H9 (cell line): ENCODE measurements at regions not wholly inside any gene's neighbourhood (a gene's known extent, or its start where the extent isn't known, plus 50 kb on each side); places are given as distances from the start of the nearest gene placed in this dataset.

ENCODE experiments used
- DNase-seq: peaks from one replicate; pipeline ENCODE4 v3.0.0-alpha.2; 2017
- H2AFZ ChIP-seq: one replicate; pipeline ENCODE4 v1.6.1; 2013; ENCODE audit warnings: mild to moderate bottlenecking, low read length, control low read depth, moderate library complexity
- H2AK5ac ChIP-seq: 2 replicates; pipeline ENCODE4 v1.6.1; 2013; ENCODE audit warnings: low read length, control low read depth, mixed read lengths; ENCODE audit not compliant: insufficient read length
- H2BK120ac ChIP-seq: one replicate; pipeline ENCODE4 v1.6.1; 2013; ENCODE audit warnings: low read depth, mild to moderate bottlenecking, low read length, control low read depth, inconsistent platforms; ENCODE audit not compliant: poor library complexity, severe bottlenecking
- H2BK12ac ChIP-seq: 2 replicates; pipeline ENCODE4 v1.6.1; 2013; ENCODE audit warnings: low read length, control low read depth, mixed read lengths, low read depth; ENCODE audit not compliant: insufficient read length
- H2BK15ac ChIP-seq: 2 replicates; pipeline ENCODE4 v1.6.1; 2013; ENCODE audit warnings: low read depth, low read length, control low read depth
- H2BK20ac ChIP-seq: one replicate; pipeline ENCODE4 v1.6.1; 2013; ENCODE audit warnings: low read depth, mild to moderate bottlenecking, low read length, control low read depth, inconsistent platforms; ENCODE audit not compliant: poor library complexity, severe bottlenecking
- H2BK5ac ChIP-seq: 2 replicates; pipeline ENCODE4 v1.6.1; 2013; ENCODE audit warnings: low read length, control low read depth, mixed read lengths; ENCODE audit not compliant: insufficient read length
- H3K14ac ChIP-seq: 2 replicates; pipeline ENCODE4 v1.6.1; 2013; ENCODE audit warnings: low read length, control low read depth; ENCODE audit not compliant: insufficient read depth
- H3K18ac ChIP-seq: 2 replicates; pipeline ENCODE4 v1.6.1; 2013; ENCODE audit warnings: low read depth, mild to moderate bottlenecking, mixed read lengths, low read length, control low read depth; ENCODE audit not compliant: insufficient read length
- H3K23ac ChIP-seq: 2 replicates; pipeline ENCODE4 v1.6.1; 2013; ENCODE audit warnings: low read length, control low read depth, mixed read lengths, low read depth; ENCODE audit not compliant: insufficient read length
- H3K23me2 ChIP-seq: 2 replicates; pipeline ENCODE4 v1.6.1; 2013; ENCODE audit warnings: low read depth, mild to moderate bottlenecking, mixed read lengths, low read length, control low read depth; ENCODE audit not compliant: insufficient read length, poor library complexity, severe bottlenecking
- H3K27ac ChIP-seq: 2 replicates; pipeline ENCODE4 v1.5.1; 2013; ENCODE audit warnings: low read length, control low read depth, mixed read lengths, low read depth; ENCODE audit not compliant: insufficient read length
- H3K27me3 ChIP-seq: 2 replicates; pipeline ENCODE4 v1.6.1; 2013; ENCODE audit warnings: low read length, control low read depth, inconsistent platforms; ENCODE audit not compliant: insufficient read depth
- H3K4ac ChIP-seq: 2 replicates; pipeline ENCODE4 v1.6.1; 2013; ENCODE audit warnings: low read depth, mild to moderate bottlenecking, control low read depth, inconsistent platforms, low read length, moderate library complexity
- H3K4me1 ChIP-seq: 2 replicates; pipeline ENCODE4 v1.6.1; 2013; ENCODE audit warnings: low read length, control low read depth, inconsistent platforms; ENCODE audit not compliant: insufficient read depth
- H3K4me2 ChIP-seq: 2 replicates; pipeline ENCODE4 v1.6.1; 2013; ENCODE audit warnings: low read length, control low read depth, mixed read lengths; ENCODE audit not compliant: insufficient read length, insufficient read depth
- H3K56ac ChIP-seq: 2 replicates; pipeline ENCODE4 v1.6.1; 2013; ENCODE audit warnings: low read depth, mild to moderate bottlenecking, mixed read lengths, low read length, control low read depth; ENCODE audit not compliant: insufficient read length
- H3K79me1 ChIP-seq: 2 replicates; pipeline ENCODE4 v1.6.1; 2013; ENCODE audit warnings: low read depth, mild to moderate bottlenecking, moderate library complexity, low read length, control low read depth, inconsistent platforms; ENCODE audit not compliant: insufficient read depth, poor library complexity, severe bottlenecking
- H3K79me2 ChIP-seq: 2 replicates; pipeline ENCODE4 v1.6.1; 2013; ENCODE audit warnings: low read length, control low read depth, inconsistent platforms; ENCODE audit not compliant: insufficient read depth
- H3K9ac ChIP-seq: 2 replicates; pipeline ENCODE4 v1.6.1; 2013; ENCODE audit warnings: low read length, control low read depth, mixed read lengths; ENCODE audit not compliant: insufficient read length; ENCODE audit errors: extremely low read depth
- H3K9me3 ChIP-seq: one replicate; pipeline ENCODE4 v1.6.1; 2013; ENCODE audit warnings: low read depth, low read length, inconsistent platforms; ENCODE audit not compliant: control insufficient read depth
- H3T11ph ChIP-seq: one replicate; pipeline ENCODE4 v1.6.1; 2013; ENCODE audit warnings: mild to moderate bottlenecking, low read length, control low read depth, inconsistent platforms
- H4K20me1 ChIP-seq: one replicate; pipeline ENCODE4 v1.6.1; 2013; ENCODE audit not compliant: control insufficient read depth, insufficient read length, insufficient read depth
- H4K5ac ChIP-seq: 2 replicates; pipeline ENCODE4 v1.6.1; 2013; ENCODE audit warnings: low read depth, mild to moderate bottlenecking, mixed read lengths, low read length, control low read depth; ENCODE audit not compliant: insufficient read length
- H4K8ac ChIP-seq: replicated peaks from 2 replicates; pipeline ENCODE4 v1.6.1; 2013; ENCODE audit warnings: low read length, control low read depth, mixed read lengths, low read depth; ENCODE audit not compliant: insufficient read length
- H4K91ac ChIP-seq: 2 replicates; pipeline ENCODE4 v1.6.1; 2013; ENCODE audit warnings: low read depth, mild to moderate bottlenecking, moderate library complexity, mixed read lengths, low read length, control low read depth; ENCODE audit not compliant: insufficient read length
- H3K27ac Mint-ChIP-seq, 3 experiments: 2 replicates in 2 of 3; 3 replicates in 1 of 3; pipeline ENCODE4 v1.8.0; 2020 to 2021; ENCODE audit warnings: mixed read lengths in 3 of 3, mild to moderate bottlenecking in 1 of 3, moderate library complexity in 1 of 3
- H3K27me3 Mint-ChIP-seq: 2 replicates; pipeline ENCODE4 v1.8.0; 2021; ENCODE audit warnings: low read depth, mild to moderate bottlenecking, moderate library complexity, mixed read lengths
- H3K36me3 Mint-ChIP-seq, 3 experiments: 2 replicates in 2 of 3; 3 replicates in 1 of 3; pipeline ENCODE4 v1.8.0; 2020 to 2021; ENCODE audit warnings: low read depth in 3 of 3, mixed read lengths in 3 of 3; ENCODE audit not compliant: insufficient read depth in 1 of 3
- H3K4me1 Mint-ChIP-seq, 2 experiments: 2 replicates each; pipeline ENCODE4 v1.8.0; 2020; ENCODE audit warnings: mixed read lengths in 2 of 2
- H3K4me3 Mint-ChIP-seq, 2 experiments: 2 replicates in 1 of 2; 3 replicates in 1 of 2; pipeline ENCODE4 v1.8.0; 2020 to 2021; ENCODE audit warnings: mild to moderate bottlenecking in 2 of 2, mixed read lengths in 2 of 2, moderate library complexity in 1 of 2
- H3K9me3 Mint-ChIP-seq, 2 experiments: 2 replicates in 1 of 2; 3 replicates in 1 of 2; pipeline ENCODE4 v1.8.0; 2020; ENCODE audit warnings: mild to moderate bottlenecking in 2 of 2, mixed read lengths in 2 of 2, moderate library complexity in 1 of 2
- WGBS: extraction: QIAGEN DNeasy Blood & Tissue Kit; methylation state at CpG from one replicate; pipeline ENCODE4 v1.1.7; 2013; ENCODE audit warnings: missing lambda C conversion rate, low lambda C conversion rate, mixed read lengths; ENCODE audit not compliant: insufficient read length; ENCODE audit errors: extremely low coverage; 5-methylcytosine and 5-hydroxymethylcytosine counted together
- TF ChIP-seq, protein P1 (sequence below): fragments of 200-600 bp; sonication (generic); conservative IDR thresholded peaks from 3 replicates; pipeline ENCODE4 v1.8.0; 2021; ENCODE audit warnings: antibody characterized with exemption, mild to moderate bottlenecking

DNA sequence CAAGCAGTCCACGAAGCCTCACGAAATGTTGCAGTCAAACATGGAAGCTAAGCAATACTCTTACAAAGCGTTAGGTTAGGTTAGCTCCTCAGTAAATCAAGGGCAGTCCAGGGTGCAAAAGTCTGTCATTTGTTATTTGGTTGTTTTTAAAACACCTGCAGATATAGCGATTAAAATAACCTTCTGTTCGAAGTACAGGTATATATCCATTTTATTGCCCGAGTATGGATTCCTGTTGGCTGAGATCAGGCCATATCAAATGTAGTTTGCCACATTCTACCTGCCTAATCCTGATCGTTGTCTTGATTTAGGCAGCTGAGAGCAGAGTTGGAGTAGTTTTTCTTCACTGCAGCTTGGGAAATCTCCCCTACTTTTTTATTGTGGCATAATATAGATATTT is 99.5 kb upstream of the EPB41L3 start:
- H4K20me1 ChIP-seq, result no peaks in the 10 kb centered on the region
- no peak for DNase-seq
- no peak overlapping the region for H3K14ac ChIP-seq
- no peak overlapping the region for H2BK120ac ChIP-seq
- no peak overlapping the region for H2BK20ac ChIP-seq
- no peak overlapping the region for H3K9ac ChIP-seq
- 0 out of 7 replicates have a peak, but pooled peaks cover 0 to under 1% (median 0%) of the 10 kb centered on the region in 3 experiments for H3K36me3 Mint-ChIP-seq
- no peaks in the 10 kb centered on the region; a peak in 2 of 5 replicates for H3K9me3 Mint-ChIP-seq
- H3T11ph ChIP-seq, result no peak overlapping the region
- no peak overlapping the region for H3K27ac ChIP-seq
- no peaks in the 10 kb centered on the region for H3K79me1 ChIP-seq
- no peak overlapping the region for H2AK5ac ChIP-seq
- no peak overlapping the region for H4K91ac ChIP-seq
- H2BK5ac ChIP-seq, result no peak overlapping the region
- H3K4me2 ChIP-seq, result no peak overlapping the region
- H3K4me3 Mint-ChIP-seq, result no peak overlapping the region
- no peak overlapping the region for H2AFZ ChIP-seq
- peaks cover 25 to 39% of the 10 kb centered on the region in 2 experiments for H3K4me1 Mint-ChIP-seq
- no peaks in the 10 kb centered on the region for H3K9me3 ChIP-seq
- no peak overlapping the region for H2BK12ac ChIP-seq
- no peak overlapping the region for H3K18ac ChIP-seq
- no peak overlapping the region for H3K4ac ChIP-seq
- no peaks in the 10 kb centered on the region for H3K23me2 ChIP-seq
- peaks cover 5% of the 10 kb centered on the region; the same call in 1 of the 2 replicates for H3K4me1 ChIP-seq
- H4K5ac ChIP-seq, result no peak overlapping the region
- no peaks in the 10 kb centered on the region for H3K79me2 ChIP-seq
- H3K56ac ChIP-seq, result no peak overlapping the region
- peaks cover under 1% of the 10 kb centered on the region for H3K27me3 Mint-ChIP-seq
- no peak overlapping the region for H4K8ac ChIP-seq
- no peaks in the 10 kb centered on the region for H3K27me3 ChIP-seq
- no peak overlapping the region for H3K27ac Mint-ChIP-seq
- H3K23ac ChIP-seq, result no peak overlapping the region
- TF ChIP-seq, protein P1, sequence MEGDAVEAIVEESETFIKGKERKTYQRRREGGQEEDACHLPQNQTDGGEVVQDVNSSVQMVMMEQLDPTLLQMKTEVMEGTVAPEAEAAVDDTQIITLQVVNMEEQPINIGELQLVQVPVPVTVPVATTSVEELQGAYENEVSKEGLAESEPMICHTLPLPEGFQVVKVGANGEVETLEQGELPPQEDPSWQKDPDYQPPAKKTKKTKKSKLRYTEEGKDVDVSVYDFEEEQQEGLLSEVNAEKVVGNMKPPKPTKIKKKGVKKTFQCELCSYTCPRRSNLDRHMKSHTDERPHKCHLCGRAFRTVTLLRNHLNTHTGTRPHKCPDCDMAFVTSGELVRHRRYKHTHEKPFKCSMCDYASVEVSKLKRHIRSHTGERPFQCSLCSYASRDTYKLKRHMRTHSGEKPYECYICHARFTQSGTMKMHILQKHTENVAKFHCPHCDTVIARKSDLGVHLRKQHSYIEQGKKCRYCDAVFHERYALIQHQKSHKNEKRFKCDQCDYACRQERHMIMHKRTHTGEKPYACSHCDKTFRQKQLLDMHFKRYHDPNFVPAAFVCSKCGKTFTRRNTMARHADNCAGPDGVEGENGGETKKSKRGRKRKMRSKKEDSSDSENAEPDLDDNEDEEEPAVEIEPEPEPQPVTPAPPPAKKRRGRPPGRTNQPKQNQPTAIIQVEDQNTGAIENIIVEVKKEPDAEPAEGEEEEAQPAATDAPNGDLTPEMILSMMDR, result no peak
- WGBS, result no CpG with 5 or more reads among the region's 7 CpGs
- H2BK15ac ChIP-seq, result no peak overlapping the region
